ENCODE measurements at regions not wholly inside any gene's neighbourhood (a gene's known extent, or its start where the extent isn't known, plus 50 kb on each side); places are given as distances from the start of the nearest gene placed in this dataset.
"Not testable (repeated sequence)": the region's sequence is repeated elsewhere in the genome, so short reads cannot be mapped to it uniquely, and the experiment has no call there.

GRCh38 chr19:28443361-28443760, 769.6 kb downstream of the UQCRFS1 start:
- Histone ChIP-seq H3K4me1 (ENCODE audit: insufficient read depth) (no peaks in the 10 kb centered on the region), H3K27me3 (no peaks in the 10 kb centered on the region), H3K4me3 (no peak overlapping the region), H3K27ac (no peak overlapping the region), H3K9me3 (no peaks in the 10 kb centered on the region), H3K36me3 (no peaks in the 10 kb centered on the region)
- intact Hi-C loops (cut with DNase I) = no loop called here
- 60 to 68% (median 63%) methylated on average over 9 of the region's 9 CpGs for WGBS, 3 donors
- DNase-seq = no peak
- TF ChIP-seq POLR2A (IDR thresholded peaks at IDR 0.05) (no peak), CTCF (IDR thresholded peaks at IDR 0.05) (no peak), EP300 (IDR thresholded peaks at IDR 0.05) (no peak)

GRCh38 chr19:28437390-28438346, 775.3 kb downstream of the UQCRFS1 start:
- WGBS, 3 donors = 79 to 85% (median 80%) methylated on average over 11 of the region's 11 CpGs
- Histone ChIP-seq H3K27ac (no peak overlapping the region), H3K27me3 (no peaks in the 10 kb centered on the region), H3K9me3 (no peaks in the 10 kb centered on the region), H3K36me3 (no peaks in the 10 kb centered on the region), H3K4me1 (ENCODE audit: insufficient read depth) (no peaks in the 10 kb centered on the region), H3K4me3 (no peak overlapping the region)
- TF ChIP-seq POLR2A (IDR thresholded peaks at IDR 0.05) = no peak
- intact Hi-C loops (cut with DNase I) = no loop called here
- no peak for DNase-seq

GRCh38 chr19:28436320-28436719, 776.6 kb downstream of the UQCRFS1 start:
- no peak for DNase-seq
- no peaks in the 10 kb centered on the region for H3K36me3 ChIP-seq
- TF ChIP-seq EP300 (IDR thresholded peaks at IDR 0.05) (no peak), POLR2A (IDR thresholded peaks at IDR 0.05) (no peak), CTCF (IDR thresholded peaks at IDR 0.05) (no peak)
- no peak overlapping the region for H3K4me3 ChIP-seq
- intact Hi-C loops (cut with DNase I) = no loop called here
- 82 to 85% (median 85%) methylated on average over 4 of the region's 4 CpGs for WGBS, 3 donors
- H3K27me3 ChIP-seq = no peaks in the 10 kb centered on the region
- no peaks in the 10 kb centered on the region for H3K4me1 ChIP-seq (ENCODE audit: insufficient read depth)
- H3K9me3 ChIP-seq = no peaks in the 10 kb centered on the region
- no peak overlapping the region for H3K27ac ChIP-seq

- DNase-seq = no peak
- intact Hi-C loops (cut with DNase I) = no loop called here
- no peaks in the 10 kb centered on the region for H3K9me3 ChIP-seq
- H3K36me3 ChIP-seq = no peaks in the 10 kb centered on the region
- H3K4me3 ChIP-seq = no peak overlapping the region
- no peak for TF ChIP-seq EP300 (IDR thresholded peaks at IDR 0.05)
- TF ChIP-seq CTCF (IDR thresholded peaks at IDR 0.05) = no peak
- no peak for TF ChIP-seq POLR2A (IDR thresholded peaks at IDR 0.05)
- no peak overlapping the region for H3K27ac ChIP-seq
- 34 to 48% (median 47%) methylated on average over 8 of the region's 8 CpGs for WGBS, 3 donors
- no peaks in the 10 kb centered on the region for H3K27me3 ChIP-seq
- no peaks in the 10 kb centered on the region for H3K4me1 ChIP-seq (ENCODE audit: insufficient read depth)
These were observed 777.2 kb downstream of the UQCRFS1 start for GRCh38 chr19:28435551-28436271.

GRCh38 chr19:28434794-28435193, 778.2 kb downstream of the UQCRFS1 start:
- DNase-seq; intact Hi-C loops (cut with DNase I); H3K27ac ChIP-seq; H3K9me3 ChIP-seq; H3K4me1 ChIP-seq (ENCODE audit: insufficient read depth); H3K27me3 ChIP-seq; H3K36me3 ChIP-seq; H3K4me3 ChIP-seq: not testable (repeated sequence)
- WGBS, 3 donors = 78 to 80% (median 79%) methylated on average over 9 of the region's 9 CpGs

- H3K27ac ChIP-seq; H3K27me3 ChIP-seq; H3K36me3 ChIP-seq; intact Hi-C loops (cut with DNase I); H3K4me1 ChIP-seq (ENCODE audit: insufficient read depth); H3K4me3 ChIP-seq; DNase-seq; H3K9me3 ChIP-seq: not testable (repeated sequence)
- WGBS, 3 donors = 80 to 86% (median 85%) methylated on average over 5 of the region's 5 CpGs
These were observed 778.6 kb downstream of the UQCRFS1 start for GRCh38 chr19:28434365-28434764.

- H3K9me3 ChIP-seq; H3K4me1 ChIP-seq (ENCODE audit: insufficient read depth); H3K4me3 ChIP-seq; H3K27ac ChIP-seq; DNase-seq; H3K27me3 ChIP-seq; H3K36me3 ChIP-seq; intact Hi-C loops (cut with DNase I): not testable (repeated sequence)
- WGBS, 3 donors = 78 to 80% (median 79%) methylated on average over 4 of the region's 4 CpGs
These were observed 779.8 kb downstream of the UQCRFS1 start for GRCh38 chr19:28433166-28433565.
